ENCODE measurements at regions not wholly inside any gene's neighbourhood (a gene's known extent, or its start where the extent isn't known, plus 50 kb on each side); places are given as distances from the start of the nearest gene placed in this dataset.

DNA sequence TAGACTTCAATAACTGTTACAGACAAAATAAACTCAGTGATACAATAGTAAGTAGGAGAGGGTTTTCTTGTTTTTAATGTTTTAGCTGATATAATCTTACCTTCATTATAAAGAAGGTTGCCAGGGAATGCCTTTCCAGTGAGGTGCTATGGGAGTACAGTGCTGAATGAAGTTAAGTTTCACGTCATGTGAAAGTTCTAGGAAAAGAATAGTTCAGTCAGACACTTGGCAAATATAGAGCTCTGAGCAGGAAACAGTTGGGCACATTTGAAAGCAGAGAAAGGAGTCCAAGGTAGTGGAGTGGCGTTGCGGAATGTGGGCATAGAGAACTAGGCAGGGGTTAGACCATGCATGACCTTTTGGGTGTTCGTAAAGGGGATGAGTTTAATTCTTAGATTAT, 88.6 kb upstream of the DCN start:
- TF ChIP-seq, protein P1, sequence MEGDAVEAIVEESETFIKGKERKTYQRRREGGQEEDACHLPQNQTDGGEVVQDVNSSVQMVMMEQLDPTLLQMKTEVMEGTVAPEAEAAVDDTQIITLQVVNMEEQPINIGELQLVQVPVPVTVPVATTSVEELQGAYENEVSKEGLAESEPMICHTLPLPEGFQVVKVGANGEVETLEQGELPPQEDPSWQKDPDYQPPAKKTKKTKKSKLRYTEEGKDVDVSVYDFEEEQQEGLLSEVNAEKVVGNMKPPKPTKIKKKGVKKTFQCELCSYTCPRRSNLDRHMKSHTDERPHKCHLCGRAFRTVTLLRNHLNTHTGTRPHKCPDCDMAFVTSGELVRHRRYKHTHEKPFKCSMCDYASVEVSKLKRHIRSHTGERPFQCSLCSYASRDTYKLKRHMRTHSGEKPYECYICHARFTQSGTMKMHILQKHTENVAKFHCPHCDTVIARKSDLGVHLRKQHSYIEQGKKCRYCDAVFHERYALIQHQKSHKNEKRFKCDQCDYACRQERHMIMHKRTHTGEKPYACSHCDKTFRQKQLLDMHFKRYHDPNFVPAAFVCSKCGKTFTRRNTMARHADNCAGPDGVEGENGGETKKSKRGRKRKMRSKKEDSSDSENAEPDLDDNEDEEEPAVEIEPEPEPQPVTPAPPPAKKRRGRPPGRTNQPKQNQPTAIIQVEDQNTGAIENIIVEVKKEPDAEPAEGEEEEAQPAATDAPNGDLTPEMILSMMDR (IDR thresholded peaks at IDR 0.05; ENCODE audit: insufficient read depth, low read length, poor library complexity, severe bottlenecking): no peak
- TF ChIP-seq EZH2phosphoT487 (conservative IDR thresholded peaks at IDR 0.05; ENCODE audit: low read length): no peak

All from SU-DHL-6 (cell line).